Posterior cingulate gyrus (tissue), 11 donors: ENCODE measurements at regions not wholly inside any gene's neighbourhood (a gene's known extent, or its start where the extent isn't known, plus 50 kb on each side); places are given as distances from the start of the nearest gene placed in this dataset.

Experiments
- DNase-seq, 10 donors: peaks; one replicate each; pipeline versions ENCODE4 v3.0.0 to v3.0.0-alpha.2; 2020 to 2021; ENCODE audit warnings: mixed read lengths in 3 of 10
- intact Hi-C: fragments of 100-400 bp; cut with DNase I; formaldehyde crosslinking; loops from one replicate; pipeline ENCODE4 v1.15.1; 2023

- no peak for DNase-seq
- intact Hi-C loops: no loop called here
These were observed 172.1 kb downstream of the CBLN2 start for GRCh38 chr18:72372076-72372475.

DNA sequence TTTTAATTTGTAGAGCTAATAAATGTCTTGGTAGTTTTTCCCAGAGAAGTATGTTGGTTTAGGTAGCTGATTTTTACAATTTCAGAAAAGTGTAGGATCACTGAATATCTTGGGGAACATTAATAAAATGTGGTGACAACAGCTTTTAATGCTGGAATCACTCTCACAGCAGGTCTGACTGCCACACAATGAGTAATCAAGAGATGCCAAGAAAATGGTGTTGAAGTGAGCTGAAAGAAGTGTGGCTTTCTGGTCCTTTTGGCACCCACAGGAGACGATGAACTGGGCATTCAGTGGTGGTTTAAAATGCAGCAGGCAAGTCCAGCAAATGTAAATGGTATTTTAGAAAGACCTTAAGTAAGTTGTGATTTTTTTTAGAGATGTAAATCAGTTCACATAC lies 175.8 kb downstream of the CBLN2 start:
- intact Hi-C loops: no loop called here
- no peak for DNase-seq

GRCh38 chr18:72360634-72361033 lies 183.5 kb downstream of the CBLN2 start:
- intact Hi-C loops: no loop called here
- no peak for DNase-seq

DNA sequence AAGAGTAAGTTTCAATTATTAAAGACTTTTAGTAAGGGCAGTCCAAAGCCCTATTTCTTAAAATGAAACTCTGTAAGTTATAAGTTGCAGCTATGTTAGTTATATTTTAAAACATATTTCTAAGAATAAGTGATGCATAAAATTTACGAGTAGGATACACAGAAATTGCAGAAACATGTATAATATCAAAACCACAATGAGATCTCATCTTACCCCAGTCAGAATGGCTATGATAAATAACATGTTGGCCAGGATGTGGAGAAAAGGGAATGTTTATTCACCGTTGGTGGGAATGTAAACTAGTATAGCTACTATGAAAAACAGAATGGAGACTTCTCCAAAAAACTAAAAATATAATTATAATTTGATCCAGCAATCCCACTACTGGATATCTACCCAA lies 201.2 kb downstream of the CBLN2 start:
- no peak for DNase-seq

DNA sequence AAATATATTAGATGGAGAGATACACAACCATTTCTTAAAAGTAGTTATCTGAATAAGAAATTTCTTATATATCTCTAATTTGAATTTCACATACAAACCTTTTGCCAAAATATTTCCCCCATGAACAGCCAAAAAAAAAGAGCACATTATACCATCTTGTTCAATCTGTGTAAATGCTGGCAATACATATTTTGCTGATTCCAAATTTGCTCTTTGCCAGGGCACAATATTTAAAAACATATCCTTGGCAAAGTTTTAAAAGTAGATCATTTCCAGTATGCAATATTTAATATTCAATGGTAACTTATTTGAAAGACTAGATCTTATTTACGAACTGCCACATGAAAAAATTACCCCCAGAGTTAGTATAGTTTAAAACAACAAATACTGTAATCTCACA lies 204.2 kb downstream of the CBLN2 start:
- DNase-seq: no peak
- intact Hi-C loops: no loop called here

More for the DNA sequence above, 201.2 kb downstream of the CBLN2 start:
- intact Hi-C loops: no loop called here

GRCh38 chr18:72336786-72337185 lies 207.4 kb downstream of the CBLN2 start:
- no peak for DNase-seq
- intact Hi-C loops: no loop called here

DNA sequence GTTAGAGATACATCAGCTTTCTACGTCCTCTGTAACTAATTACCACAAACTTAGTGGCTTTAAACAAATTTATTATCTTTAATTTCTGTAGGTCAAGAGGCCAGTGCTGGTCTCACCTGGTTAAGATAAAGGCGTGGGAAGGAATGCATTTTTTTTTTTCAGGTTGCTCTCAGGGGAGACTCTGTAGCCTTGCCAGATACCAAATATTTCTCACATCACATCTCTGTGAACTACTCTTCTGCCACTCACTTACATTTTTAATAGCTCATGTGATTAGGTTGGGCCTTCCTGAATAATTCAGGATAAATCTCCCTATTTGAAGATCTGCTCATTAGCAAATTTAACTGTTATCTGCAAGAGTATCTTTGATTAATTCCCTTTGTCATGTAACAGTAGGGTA lies 214.6 kb downstream of the CBLN2 start:
- intact Hi-C loops: no loop called here
- DNase-seq: no peak

DNA sequence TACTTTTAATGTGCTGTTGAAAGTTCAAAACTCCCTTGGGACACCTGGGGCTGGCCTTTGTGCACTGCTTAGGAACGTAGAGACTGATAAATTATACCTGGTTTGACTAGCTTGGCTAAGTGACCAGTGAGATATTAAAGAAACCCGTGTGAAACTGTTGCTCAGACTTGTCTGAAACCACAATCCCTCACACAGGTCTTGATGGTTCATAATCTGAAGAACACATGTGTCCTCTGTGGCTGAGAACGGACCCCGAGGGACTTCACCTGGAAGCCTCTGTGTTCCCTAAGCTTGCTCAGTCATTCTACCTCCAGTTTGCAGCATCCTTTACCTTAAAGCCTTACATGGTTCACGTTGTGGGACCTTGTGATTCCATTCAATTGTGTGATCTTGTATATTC lies 218.8 kb downstream of the CBLN2 start:
- intact Hi-C loops: no loop called here
- DNase-seq: no peak

DNA sequence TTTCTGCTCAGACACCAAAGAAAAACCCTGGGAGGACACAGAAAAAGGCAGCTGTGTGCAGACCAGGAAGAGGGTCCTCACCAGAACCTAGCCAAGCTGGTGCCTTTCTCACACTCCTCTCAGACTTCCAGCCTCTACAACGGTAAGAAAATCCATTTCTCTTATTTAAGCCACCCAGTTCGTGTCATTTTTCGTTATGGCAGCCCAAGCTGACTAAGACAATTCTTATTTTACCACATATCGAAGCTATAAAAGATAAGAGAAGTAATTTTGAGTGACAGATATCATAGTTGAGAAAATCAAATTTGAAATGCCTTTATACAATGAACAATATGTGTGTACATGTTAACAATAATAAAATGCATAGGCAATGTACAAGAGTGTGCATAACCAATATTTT lies 219.5 kb downstream of the CBLN2 start:
- intact Hi-C loops: no loop called here
- DNase-seq: no peak

DNA sequence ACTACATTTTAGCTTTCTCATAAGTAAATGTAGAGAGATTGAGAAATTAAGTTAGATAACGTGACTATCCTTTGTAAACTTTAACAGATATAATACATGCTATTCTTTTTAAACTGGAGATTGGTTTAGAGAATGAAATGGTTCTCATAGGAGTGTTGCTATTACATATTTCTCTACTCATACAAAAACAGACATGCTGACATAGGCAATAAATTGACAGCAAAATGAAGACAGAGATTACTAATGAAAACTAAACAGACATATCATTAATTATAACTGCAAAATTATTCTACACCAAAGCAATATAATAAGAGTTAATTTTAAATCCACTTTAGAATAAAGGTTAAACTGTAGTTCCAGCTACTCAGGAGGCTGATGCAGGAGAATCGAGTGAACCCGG lies 227.6 kb downstream of the CBLN2 start:
- intact Hi-C loops: no loop called here
- DNase-seq: no peak

DNA sequence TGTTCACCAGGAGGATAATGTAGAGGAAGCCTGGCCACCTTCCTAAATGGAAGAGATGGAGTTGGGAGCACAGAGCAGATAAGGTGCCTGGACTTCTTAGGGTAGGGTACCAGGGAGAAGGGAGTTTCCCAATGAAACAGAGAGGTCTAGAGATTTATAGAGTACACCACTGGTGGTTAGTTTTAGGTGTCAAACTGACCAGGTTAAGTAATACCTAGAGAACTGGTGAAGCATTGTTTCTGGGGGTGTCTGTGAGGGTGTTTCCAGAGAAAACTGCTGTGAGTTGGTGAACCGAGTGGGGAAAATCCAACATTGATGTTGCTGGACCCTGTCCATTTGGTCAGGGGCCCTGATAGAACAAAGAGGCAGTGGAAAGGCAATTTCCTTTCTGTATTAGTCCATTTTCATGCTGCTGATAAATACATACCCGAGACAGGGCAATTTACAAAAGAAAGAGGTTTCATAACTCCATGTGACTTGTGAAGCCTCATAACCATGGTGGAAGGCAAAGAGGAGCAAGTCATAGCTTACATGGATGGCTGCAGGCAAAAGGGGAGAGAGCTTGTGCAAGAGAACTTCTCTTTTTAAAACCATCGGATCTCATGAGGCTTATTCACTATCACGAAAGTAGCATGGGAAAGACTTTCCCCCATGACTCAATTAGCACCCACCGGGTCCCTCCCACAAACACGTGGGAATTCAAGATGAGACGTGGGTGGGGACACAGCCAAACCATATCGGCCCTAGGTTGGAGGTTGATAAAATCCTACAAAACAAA lies 260.8 kb downstream of the CBLN2 start:
- intact Hi-C loops: no loop called here
- DNase-seq: no peak

DNA sequence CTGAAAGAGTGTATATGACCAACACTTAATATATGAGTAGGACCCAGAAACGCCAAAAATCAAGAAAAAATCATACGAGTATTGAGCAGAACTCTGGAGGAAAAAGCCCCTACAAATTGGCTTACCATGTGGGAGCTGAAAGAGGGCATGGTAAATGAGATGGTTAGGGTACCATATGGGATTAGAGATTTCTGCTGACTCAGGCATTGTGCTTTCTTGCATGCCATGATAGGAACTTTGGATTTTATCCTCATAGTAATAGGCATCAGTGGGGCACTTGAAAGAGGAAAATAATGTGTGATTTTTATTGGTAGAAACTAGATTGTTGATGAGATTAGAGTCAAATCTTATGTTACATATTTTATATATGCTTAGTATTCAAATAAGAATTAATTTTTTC lies 271.1 kb downstream of the CBLN2 start:
- intact Hi-C loops: no loop called here
- DNase-seq: no peak

DNA sequence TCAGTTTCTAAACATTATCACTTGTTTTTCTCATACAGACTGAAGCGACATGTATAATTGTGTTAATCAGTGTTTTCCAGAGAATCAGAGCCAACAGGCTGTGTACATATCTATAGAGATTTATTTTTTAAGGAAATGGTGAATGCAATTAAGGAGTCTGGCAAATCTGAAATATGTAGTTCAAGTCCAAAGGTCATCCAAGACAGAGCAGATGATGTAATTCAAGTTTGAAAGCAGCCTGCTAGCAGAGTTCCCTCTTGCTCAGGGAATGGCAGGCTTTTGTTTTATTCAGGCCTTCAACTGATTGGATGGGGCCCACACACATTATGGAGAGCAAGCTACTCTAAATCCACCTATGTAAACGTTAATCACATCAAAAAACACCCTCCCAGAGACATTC lies 282.6 kb downstream of the CBLN2 start:
- intact Hi-C loops: no loop called here
- no peak for DNase-seq

GRCh38 chr18:72246076-72246475 lies 298.1 kb downstream of the CBLN2 start:
- no peak for DNase-seq
- intact Hi-C loops: no loop called here

DNA sequence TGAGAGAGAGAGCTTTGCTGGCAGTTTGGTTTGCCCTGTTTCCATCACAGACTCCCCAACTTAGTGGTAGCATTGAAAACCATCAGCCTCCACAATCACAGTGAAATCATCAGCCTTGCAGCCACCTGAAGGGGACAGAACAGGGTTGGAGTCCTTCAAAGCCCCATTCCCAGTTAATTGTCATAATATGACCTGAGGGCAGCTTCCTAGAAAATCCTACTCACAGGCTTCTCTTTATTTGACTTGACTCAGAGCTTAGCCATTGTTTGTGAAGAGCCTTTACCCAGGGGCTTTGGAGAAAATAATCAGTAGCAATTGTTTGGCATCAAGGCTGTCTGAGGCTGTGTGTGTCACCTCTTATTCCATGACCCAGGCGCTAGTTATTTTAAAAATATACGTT lies 308.7 kb downstream of the CBLN2 start:
- no peak for DNase-seq
- intact Hi-C loops: no loop called here

DNA sequence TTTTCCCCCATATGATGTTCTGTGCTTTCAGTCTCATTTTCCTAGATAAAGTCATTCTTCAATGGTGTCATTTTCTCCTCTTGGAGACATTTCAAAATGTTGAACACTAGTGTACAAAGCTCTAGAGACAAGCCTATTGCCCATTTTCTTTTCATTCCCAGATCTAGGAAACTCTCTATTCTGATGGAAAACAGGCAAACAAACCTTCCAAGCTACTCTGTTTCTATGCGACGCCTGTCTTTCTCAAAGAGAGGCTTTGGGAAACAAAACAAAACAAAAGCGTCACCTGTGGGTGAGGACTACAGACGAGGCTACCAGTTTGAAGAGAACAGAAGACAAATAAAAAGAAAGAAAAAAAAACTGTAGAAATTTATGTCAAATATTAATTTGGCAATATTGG lies 311.0 kb downstream of the CBLN2 start:
- no peak for DNase-seq
- intact Hi-C loops: no loop called here

DNA sequence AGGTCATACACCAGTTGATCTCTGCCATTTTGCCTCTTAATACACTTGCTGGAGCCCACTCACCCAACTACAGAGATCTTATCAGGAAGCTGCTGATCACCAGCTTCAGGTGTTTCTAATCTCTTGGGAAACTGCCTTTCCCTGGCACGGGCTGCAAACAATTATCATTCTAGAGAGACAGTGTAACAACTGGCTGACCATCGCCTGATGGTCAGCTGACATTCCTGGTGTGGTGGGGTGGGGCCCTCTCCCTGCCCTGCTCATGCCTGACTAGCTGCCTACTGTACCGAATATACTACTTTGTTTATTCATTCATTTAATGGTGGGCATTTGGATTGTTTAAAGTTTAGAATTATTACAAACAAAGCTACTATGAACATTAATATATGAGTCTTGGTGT lies 311.5 kb downstream of the CBLN2 start:
- DNase-seq: no peak
- intact Hi-C loops: no loop called here

DNA sequence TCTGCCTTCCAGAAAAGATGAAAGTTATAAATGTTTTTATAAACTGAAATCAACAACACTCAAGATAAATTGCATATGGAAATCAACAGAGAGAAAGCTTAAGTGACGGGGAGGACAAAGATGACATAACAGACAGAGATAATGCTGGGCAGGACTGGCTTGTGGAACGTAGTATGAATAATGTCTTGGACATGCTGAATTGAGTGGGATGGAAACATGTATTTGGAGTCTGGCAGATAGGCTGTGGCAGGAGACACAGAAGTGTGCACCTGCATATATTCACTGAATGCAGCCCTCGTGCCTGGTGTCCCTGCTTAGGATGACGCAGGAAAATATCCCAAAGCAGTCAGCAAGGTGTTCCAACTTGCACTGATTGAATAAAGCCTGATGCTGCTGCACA lies 318.2 kb downstream of the CBLN2 start:
- no peak for DNase-seq
- intact Hi-C loops: no loop called here

- DNase-seq: no peak
These were observed 320.4 kb downstream of the CBLN2 start for GRCh38 chr18:72223733-72224132.

DNA sequence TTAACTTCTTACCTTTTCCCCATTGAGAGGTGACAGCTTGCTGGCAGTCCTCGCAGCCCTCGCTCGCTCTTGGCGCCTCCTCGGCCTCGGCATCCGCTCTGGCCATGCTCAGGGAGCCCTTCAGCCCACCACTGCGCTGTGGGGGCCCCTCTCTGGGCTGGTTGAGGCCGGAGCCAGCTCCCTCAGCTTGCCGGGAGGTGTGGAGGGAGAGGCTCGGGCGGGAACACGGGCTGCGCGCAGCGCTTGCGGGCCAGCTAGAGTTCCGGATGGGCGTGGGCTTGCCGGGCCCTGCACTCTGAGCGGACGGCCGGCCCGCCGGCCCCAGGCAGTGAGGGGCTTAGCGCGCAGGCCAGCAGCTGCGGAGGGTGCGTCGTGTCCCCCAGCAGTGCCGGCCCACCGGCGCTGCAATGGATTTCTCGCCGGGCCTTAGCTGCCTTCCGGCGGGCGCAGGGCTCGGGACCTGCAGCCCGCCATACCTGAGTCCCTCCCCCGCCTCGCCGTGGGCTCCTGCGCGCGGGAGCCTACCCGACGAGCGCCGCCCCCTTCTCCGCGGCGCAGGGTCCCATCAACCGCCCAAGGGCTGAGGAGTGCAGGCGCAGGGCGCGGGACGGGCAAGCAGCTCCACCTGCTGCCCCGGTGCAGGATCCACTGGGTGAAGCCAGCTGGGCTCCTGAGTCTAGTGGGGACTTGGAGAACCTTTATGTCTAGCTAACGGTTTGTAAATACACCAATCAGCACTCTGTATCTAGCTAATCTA lies 335.0 kb downstream of the CBLN2 start:
- DNase-seq: peak in 2 of 10 donors; percentile 69 to 82
- intact Hi-C loops: no loop called here

More at GRCh38 chr18:72223733-72224132, 320.4 kb downstream of the CBLN2 start:
- intact Hi-C loops: no loop called here

- intact Hi-C loops: no loop called here
These were observed 336.9 kb downstream of the CBLN2 start for GRCh38 chr18:72207280-72207679.

DNA sequence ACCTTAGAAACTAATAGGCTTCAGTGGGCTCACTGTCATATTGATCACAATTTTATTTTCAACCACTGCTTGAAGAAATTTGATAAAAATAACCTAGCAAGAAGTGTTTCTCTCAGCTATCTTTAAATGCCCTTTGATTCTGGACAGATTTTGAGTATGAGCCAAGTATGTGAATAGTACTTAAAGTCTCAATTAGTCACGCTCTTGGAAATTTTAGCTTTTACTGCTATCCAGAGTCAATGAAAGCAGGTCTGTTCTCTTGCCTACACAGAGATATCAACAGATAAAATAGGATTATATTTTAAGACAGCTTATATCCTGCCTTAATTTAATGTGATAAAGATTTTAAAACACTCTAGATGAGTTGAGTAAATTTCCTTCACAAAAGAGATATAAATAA lies 337.3 kb downstream of the CBLN2 start:
- DNase-seq: no peak
- intact Hi-C loops: no loop called here

More at GRCh38 chr18:72207280-72207679, 336.9 kb downstream of the CBLN2 start:
- DNase-seq: no peak
